Ovary (tissue), 7 donors: ENCODE measurements at regions not wholly inside any gene's neighbourhood (a gene's known extent, or its start where the extent isn't known, plus 50 kb on each side); places are given as distances from the start of the nearest gene placed in this dataset.

Experiments
- DNase-seq, 5 donors: peaks; one replicate each; pipeline ENCODE4 v3.0.0-alpha.2; 2019 to 2020
- H3K27ac ChIP-seq, 2 donors: fragments of 200-600 bp; one replicate each; pipeline versions ENCODE4 v1.5.1 to v1.8.0; 2019 to 2022
- H3K27me3 ChIP-seq: fragments of 200-600 bp; one replicate; pipeline ENCODE4 v1.8.0; 2022
- H3K36me3 ChIP-seq: fragments of 200-600 bp; sonication (generic); one replicate; pipeline ENCODE4 v1.5.1; 2019
- H3K4me1 ChIP-seq: one replicate; pipeline ENCODE4 v1.8.1; 2013; ENCODE audit warnings: mild to moderate bottlenecking, moderate library complexity; ENCODE audit not compliant: insufficient read depth
- H3K4me3 ChIP-seq: fragments of 200-600 bp; sonication (generic); one replicate; pipeline ENCODE4 v1.5.1; 2017
- H3K9me3 ChIP-seq, 2 donors: fragments of 200-600 bp in 1 of 2; sonication (generic) in 1 of 2; one replicate each; pipeline versions ENCODE4 v1.5.1 to v1.8.1; 2013 to 2019; ENCODE audit warnings: mild to moderate bottlenecking in 1 of 2, moderate library complexity in 1 of 2
- EP300 ChIP-seq: sonication (generic); formaldehyde crosslinking; IDR thresholded peaks from one replicate; pipeline ENCODE4 v1.6.1; 2017; ENCODE audit warnings: antibody characterized with exemption
- POLR2A ChIP-seq: fragments of 450-650 bp; IDR thresholded peaks from one replicate; pipeline ENCODE4 v1.6.1; 2017; ENCODE audit warnings: antibody characterized with exemption, mild to moderate bottlenecking, moderate library complexity
- WGBS, 3 donors: extraction: QIAGEN DNeasy Blood & Tissue Kit in 1 of 3; methylation state at CpG; one replicate each; pipeline versions ENCODE4 v1.1.5 to v1.1.7; 2013 to 2017; 5-methylcytosine and 5-hydroxymethylcytosine counted together
- intact Hi-C, 4 donors: fragments of 100-400 bp; cut with DNase I; formaldehyde crosslinking; loops; one replicate each; pipeline versions ENCODE4 v1.11.0 to v1.15.1; 2022 to 2023
- TF ChIP-seq, protein P1 (sequence below), 3 donors: fragments of 450-650 bp in 2 of 3; fragments of 200-600 bp in 1 of 3; IDR thresholded peaks; one replicate each; pipeline versions ENCODE4 v1.5.1 to v1.8.0; 2016 to 2022; ENCODE audit warnings: antibody characterized with exemption in 3 of 3, mild to moderate bottlenecking in 1 of 3
- donor health status: DM: no; HTN: no; CAD: no; lungs with moderate emphysema.
- donor health status: DM: no; HTN: no; CAD: no.
- donor health status: Bipolar disorder and iron deficiency.
- donor health status: DM: no; HTN: no; CAD: no.
- donor health status: DM: yes; HTN: yes; CAD: no.

DNA sequence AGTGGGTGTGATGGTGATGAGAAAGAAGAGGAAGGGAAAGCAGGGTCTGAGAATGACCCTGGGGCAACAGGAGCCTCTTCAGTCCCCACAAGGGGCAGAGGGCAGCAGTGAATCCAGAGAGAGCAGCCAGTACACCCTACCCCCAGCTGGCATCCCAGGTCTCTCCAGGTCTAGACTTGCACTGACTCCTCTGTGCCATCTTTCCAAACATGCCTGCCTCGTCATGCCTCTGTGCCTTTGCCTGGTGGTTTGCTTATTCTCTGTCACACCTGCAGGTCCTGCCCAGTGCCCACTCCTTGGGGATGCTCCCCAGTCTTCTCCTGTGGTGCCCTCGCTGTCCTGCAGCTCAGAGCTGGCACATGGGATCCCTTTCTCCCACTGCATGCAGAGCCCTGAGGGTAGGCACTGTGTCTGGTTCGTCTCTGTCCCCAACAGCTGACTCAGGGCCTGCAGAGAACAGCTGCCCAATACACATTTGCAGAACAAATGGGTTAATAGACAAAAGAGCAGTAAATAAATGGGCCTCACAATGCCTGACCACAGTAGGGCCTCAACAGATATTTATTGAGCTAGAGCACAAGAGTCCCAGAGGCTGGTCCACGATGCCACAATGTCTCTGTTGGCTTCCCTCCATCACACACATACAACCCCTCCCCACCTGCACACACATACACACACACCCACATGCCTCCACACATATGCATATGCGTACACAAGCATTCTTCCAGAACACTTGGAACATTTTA, 89.8 kb downstream of the HS1BP3 start:
- DNase-seq: no peak
- no peaks in the 10 kb centered on the region for H3K27me3 ChIP-seq
- no peaks in the 10 kb centered on the region for H3K9me3 ChIP-seq

GRCh38 chr2:20561637-20562454, 89.1 kb downstream of the HS1BP3 start:
- Histone ChIP-seq H3K27me3 (no peaks in the 10 kb centered on the region), H3K4me3 (no peak overlapping the region), H3K27ac (no peak overlapping the region), H3K36me3 (no peaks in the 10 kb centered on the region), H3K9me3 (no peaks in the 10 kb centered on the region), H3K4me1 (no peaks in the 10 kb centered on the region)
- 80 to 86% (median 83%) methylated on average over 8 of the region's 8 CpGs for WGBS, 3 donors
- intact Hi-C loops: loop anchor here in 1 of 4 donors (5.0 kb wide), 1 partner anchor 45 kb away; no protein-coding TSS in a partner anchor
- TF ChIP-seq, protein P1, sequence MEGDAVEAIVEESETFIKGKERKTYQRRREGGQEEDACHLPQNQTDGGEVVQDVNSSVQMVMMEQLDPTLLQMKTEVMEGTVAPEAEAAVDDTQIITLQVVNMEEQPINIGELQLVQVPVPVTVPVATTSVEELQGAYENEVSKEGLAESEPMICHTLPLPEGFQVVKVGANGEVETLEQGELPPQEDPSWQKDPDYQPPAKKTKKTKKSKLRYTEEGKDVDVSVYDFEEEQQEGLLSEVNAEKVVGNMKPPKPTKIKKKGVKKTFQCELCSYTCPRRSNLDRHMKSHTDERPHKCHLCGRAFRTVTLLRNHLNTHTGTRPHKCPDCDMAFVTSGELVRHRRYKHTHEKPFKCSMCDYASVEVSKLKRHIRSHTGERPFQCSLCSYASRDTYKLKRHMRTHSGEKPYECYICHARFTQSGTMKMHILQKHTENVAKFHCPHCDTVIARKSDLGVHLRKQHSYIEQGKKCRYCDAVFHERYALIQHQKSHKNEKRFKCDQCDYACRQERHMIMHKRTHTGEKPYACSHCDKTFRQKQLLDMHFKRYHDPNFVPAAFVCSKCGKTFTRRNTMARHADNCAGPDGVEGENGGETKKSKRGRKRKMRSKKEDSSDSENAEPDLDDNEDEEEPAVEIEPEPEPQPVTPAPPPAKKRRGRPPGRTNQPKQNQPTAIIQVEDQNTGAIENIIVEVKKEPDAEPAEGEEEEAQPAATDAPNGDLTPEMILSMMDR (IDR thresholded peaks at IDR 0.05): no peak
- TF ChIP-seq EP300 (no peak), POLR2A (no peak)
- no peak for DNase-seq

More for the DNA sequence above, 89.8 kb downstream of the HS1BP3 start:
- TF ChIP-seq EP300 (no peak), POLR2A (no peak)
- TF ChIP-seq, protein P1 (IDR thresholded peaks at IDR 0.05): no peak
- WGBS, 3 donors: 69 to 88% (median 84%) methylated on average over 4 to 5 of the region's 5 CpGs
- Histone ChIP-seq H3K4me3 (no peak overlapping the region), H3K4me1 (no peaks in the 10 kb centered on the region), H3K27ac (no peak overlapping the region), H3K36me3 (no peaks in the 10 kb centered on the region)
- intact Hi-C loops: loop anchor here in 1 of 4 donors (5.0 kb wide), 1 partner anchor 44 kb away; no protein-coding TSS in a partner anchor

DNA sequence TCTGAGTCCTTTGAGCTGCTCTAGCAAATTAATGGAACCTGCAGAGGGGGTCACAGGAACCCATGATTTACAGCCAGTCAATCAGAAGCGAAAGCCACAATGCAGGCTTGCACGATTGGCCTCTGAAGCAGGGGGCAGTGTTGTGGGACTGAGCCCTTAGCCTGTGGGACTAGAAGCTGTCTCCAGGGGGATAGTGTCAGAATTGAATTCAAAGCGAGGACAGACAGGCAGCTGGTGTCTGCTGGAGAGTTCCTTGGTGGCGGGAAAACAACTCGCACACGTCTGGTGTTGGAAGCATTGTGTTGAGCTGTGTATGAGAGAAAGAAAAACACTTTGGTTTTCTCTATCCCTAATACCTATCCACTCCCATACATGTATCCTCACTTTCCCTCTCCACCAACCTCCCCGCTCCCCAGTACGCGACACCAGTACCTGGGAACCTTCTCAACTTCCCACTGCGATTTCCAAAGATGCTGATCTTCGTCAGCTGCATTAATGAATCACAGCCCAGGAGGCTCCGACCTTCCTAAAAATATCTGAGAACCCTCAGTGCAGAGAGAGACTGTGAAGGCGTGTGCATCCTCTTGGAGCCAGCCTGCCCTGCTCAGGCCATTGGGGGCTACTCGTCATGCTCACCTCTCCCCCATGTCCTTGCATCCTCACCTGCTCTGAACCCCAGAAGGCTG, 88.2 kb downstream of the HS1BP3 start:
- intact Hi-C loops: loop anchor here in 1 of 4 donors (5.0 kb wide), 1 partner anchor 45 kb away; no protein-coding TSS in a partner anchor
- 84 to 87% (median 86%) methylated on average over 14 of the region's 14 CpGs for WGBS, 3 donors
- no peak for TF ChIP-seq POLR2A

GRCh38 chr2:20563251-20563650, 87.6 kb downstream of the HS1BP3 start:
- H3K27ac ChIP-seq: no peak overlapping the region
- TF ChIP-seq, protein P1 (IDR thresholded peaks at IDR 0.05): no peak
- TF ChIP-seq EP300 (no peak), POLR2A (no peak)
- H3K27me3 ChIP-seq: no peaks in the 10 kb centered on the region
- H3K4me1 ChIP-seq: no peaks in the 10 kb centered on the region
- intact Hi-C loops: loop anchor here in 1 of 4 donors (5.0 kb wide), 1 partner anchor 46 kb away; no protein-coding TSS in a partner anchor
- H3K36me3 ChIP-seq: no peaks in the 10 kb centered on the region
- WGBS, 3 donors: 93 to 97% (median 95%) methylated on average over 3 of the region's 3 CpGs
- peak in 1 of 5 donors; percentile 13 for DNase-seq
- no peak overlapping the region for H3K4me3 ChIP-seq
- H3K9me3 ChIP-seq: no peaks in the 10 kb centered on the region

More for the DNA sequence above, 88.2 kb downstream of the HS1BP3 start:
- Histone ChIP-seq H3K27ac (no peak overlapping the region), H3K36me3 (no peaks in the 10 kb centered on the region), H3K4me1 (no peaks in the 10 kb centered on the region), H3K27me3 (no peaks in the 10 kb centered on the region), H3K4me3 (no peak overlapping the region), H3K9me3 (no peaks in the 10 kb centered on the region)
- DNase-seq: no peak
